ENCODE measurements at regions not wholly inside any gene's neighbourhood (a gene's known extent, or its start where the extent isn't known, plus 50 kb on each side); places are given as distances from the start of the nearest gene placed in this dataset.

DNA sequence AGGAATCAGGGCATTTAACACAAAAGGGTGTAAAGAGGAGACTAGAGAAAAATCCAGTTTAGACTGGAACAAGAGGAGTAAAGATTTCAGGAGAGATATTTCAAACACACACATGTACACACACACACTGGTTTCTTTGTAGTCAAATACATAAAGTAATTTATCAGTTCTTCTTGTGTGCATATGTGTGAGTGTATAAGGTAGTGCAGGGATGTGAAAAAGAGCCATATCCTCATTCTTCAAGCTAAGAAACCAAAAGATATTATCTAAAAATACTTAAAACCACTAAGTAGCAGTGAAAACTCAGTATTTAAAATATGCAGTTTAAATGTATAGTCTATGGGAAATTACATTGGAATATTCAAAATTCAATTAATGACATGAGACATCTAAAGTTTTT lies 52.5 kb upstream of the CARD18 start:
- Histone ChIP-seq H3K4me3 (ENCODE audit: low read depth, low read length) (no peak overlapping the region), H3K36me3 (replicated peaks) (no peaks in the 10 kb centered on the region), H3K27me3 (replicated peaks) (no peaks in the 10 kb centered on the region), H3K27ac (no peak overlapping the region)
- in situ Hi-C loops (cut with HindIII; ENCODE audit: low pct_ligation_motif_present, low sequenced_read_pairs) = no loop called here
- no peak for DNase-seq
- TF ChIP-seq, protein P1, sequence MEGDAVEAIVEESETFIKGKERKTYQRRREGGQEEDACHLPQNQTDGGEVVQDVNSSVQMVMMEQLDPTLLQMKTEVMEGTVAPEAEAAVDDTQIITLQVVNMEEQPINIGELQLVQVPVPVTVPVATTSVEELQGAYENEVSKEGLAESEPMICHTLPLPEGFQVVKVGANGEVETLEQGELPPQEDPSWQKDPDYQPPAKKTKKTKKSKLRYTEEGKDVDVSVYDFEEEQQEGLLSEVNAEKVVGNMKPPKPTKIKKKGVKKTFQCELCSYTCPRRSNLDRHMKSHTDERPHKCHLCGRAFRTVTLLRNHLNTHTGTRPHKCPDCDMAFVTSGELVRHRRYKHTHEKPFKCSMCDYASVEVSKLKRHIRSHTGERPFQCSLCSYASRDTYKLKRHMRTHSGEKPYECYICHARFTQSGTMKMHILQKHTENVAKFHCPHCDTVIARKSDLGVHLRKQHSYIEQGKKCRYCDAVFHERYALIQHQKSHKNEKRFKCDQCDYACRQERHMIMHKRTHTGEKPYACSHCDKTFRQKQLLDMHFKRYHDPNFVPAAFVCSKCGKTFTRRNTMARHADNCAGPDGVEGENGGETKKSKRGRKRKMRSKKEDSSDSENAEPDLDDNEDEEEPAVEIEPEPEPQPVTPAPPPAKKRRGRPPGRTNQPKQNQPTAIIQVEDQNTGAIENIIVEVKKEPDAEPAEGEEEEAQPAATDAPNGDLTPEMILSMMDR (IDR thresholded peaks at IDR 0.05; ENCODE audit: low read depth, low read length, missing control alignments) = no peak

DNA sequence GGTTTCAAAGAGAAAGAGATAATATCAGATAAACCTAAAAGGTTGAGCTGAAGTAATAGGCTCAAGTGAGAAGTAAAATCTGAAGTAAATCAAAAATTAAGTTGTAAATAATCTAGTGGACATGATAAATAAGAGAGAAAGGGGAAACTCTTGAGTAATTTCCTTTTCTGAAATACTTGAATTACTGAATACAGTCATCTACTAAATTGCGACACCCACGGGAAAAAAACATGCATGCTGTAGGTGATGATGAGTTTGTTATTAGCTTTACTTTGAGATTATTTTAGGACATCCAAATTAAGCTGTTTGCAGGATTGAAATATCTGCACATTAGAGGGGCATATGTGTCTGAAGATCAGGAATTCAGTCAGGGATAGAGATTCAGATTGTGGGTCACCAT lies 50.0 kb upstream of the CARD18 start:
- TF ChIP-seq, protein P1 (IDR thresholded peaks at IDR 0.05; ENCODE audit: low read depth, low read length, missing control alignments) = no peak
- H3K36me3 ChIP-seq (replicated peaks) = no peaks in the 10 kb centered on the region
- no peak for DNase-seq
- in situ Hi-C loops (cut with HindIII; ENCODE audit: low pct_ligation_motif_present, low sequenced_read_pairs) = no loop called here
- H3K27me3 ChIP-seq (replicated peaks) = no peaks in the 10 kb centered on the region
- H3K4me3 ChIP-seq (ENCODE audit: low read depth, low read length) = no peak overlapping the region
- H3K27ac ChIP-seq = no peak overlapping the region
